ENCODE measurements at regions not wholly inside any gene's neighbourhood (a gene's known extent, or its start where the extent isn't known, plus 50 kb on each side); places are given as distances from the start of the nearest gene placed in this dataset.

GRCh38 chr13:90519157-90519556 lies 828.3 kb upstream of the MIR17HG start:
- TF ChIP-seq CTCF (IDR thresholded peaks at IDR 0.05; ENCODE audit: low read length, missing control alignments): no peak
- no peak for DNase-seq (ENCODE audit: low read depth)
- no peak overlapping the region for H3K4me3 ChIP-seq (replicated peaks; ENCODE audit: low read depth, low read length)

DNA sequence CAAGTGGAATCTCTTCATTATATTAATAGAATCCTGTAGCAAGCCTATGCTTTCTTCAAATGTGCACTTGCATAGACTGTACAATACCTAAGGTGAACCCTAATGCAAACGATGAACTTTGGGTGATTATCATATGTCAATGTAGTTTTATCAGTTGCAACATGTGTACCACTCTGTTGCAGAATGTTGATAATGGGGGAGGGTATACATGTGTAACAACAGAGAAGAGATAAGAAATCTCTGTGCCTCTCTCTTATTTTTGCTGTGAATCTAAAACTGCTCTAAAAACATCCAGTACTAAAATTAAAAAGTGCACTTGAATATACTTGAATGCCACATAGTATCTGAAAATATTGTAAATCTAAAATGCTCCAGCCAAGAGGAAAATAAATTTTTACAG lies 820.8 kb upstream of the MIR17HG start:
- no peak overlapping the region for H3K4me3 ChIP-seq (replicated peaks; ENCODE audit: low read depth, low read length)
- TF ChIP-seq CTCF (IDR thresholded peaks at IDR 0.05; ENCODE audit: low read length, missing control alignments): no peak
- no peak for DNase-seq (ENCODE audit: low read depth)

DNA sequence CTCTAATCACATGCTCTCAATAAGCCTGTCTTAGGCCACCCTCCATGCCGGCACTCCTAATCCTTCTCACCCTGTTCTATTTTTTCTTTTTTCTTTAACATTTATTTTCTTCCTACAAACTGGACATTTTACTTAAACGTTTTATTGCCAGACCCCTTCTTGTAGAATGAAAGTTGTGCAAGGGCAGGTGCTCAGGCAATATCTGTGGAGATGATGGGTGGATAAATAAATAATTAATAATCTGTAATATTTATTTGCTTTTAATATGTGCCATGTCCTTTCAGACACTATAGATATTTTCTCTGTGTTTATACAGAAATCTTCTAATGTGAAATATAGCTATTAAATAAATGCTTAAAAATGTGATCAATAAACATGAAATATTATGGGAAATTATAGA lies 815.7 kb upstream of the MIR17HG start:
- DNase-seq (ENCODE audit: low read depth): no peak
- no peak overlapping the region for H3K4me3 ChIP-seq (replicated peaks; ENCODE audit: low read depth, low read length)
- no peak for TF ChIP-seq CTCF (IDR thresholded peaks at IDR 0.05; ENCODE audit: low read length, missing control alignments)

GRCh38 chr13:90532861-90533492 lies 814.5 kb upstream of the MIR17HG start:
- DNase-seq (ENCODE audit: low read depth): no peak
- TF ChIP-seq CTCF (IDR thresholded peaks at IDR 0.05; ENCODE audit: low read length, missing control alignments): no peak
- no peak overlapping the region for H3K4me3 ChIP-seq (replicated peaks; ENCODE audit: low read depth, low read length)

DNA sequence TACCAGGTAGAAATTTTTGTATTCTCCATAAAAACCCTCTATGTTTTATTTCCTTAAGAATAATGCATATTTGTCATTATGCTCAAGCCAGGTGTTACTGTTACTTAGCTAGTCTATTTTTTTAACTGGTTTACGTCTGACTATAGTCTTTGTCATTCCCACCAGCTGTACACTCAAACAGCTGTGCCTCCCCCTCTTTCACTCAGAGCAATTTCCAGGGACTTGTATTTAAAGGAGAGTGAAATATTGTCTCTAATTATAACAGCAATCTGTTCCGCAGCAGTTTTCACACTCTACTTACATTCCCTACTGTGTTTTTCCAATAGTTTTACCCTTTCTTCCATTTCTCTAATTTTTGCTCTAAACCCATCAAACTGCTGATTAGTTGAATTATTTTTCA lies 813.6 kb upstream of the MIR17HG start:
- no peak for TF ChIP-seq CTCF (IDR thresholded peaks at IDR 0.05; ENCODE audit: low read length, missing control alignments)
- no peak for DNase-seq (ENCODE audit: low read depth)
- no peak overlapping the region for H3K4me3 ChIP-seq (replicated peaks; ENCODE audit: low read depth, low read length)

GRCh38 chr13:90534617-90535370 lies 812.7 kb upstream of the MIR17HG start:
- no peak overlapping the region for H3K4me3 ChIP-seq (replicated peaks; ENCODE audit: low read depth, low read length)
- TF ChIP-seq CTCF (IDR thresholded peaks at IDR 0.05; ENCODE audit: low read length, missing control alignments): no peak
- DNase-seq (ENCODE audit: low read depth): no peak

- no peak overlapping the region for H3K4me3 ChIP-seq (replicated peaks; ENCODE audit: low read depth, low read length)
- DNase-seq (ENCODE audit: low read depth): no peak
- TF ChIP-seq CTCF (IDR thresholded peaks at IDR 0.05; ENCODE audit: low read length, missing control alignments): no peak
Measured at GRCh38 chr13:90535421-90535820, 812.1 kb upstream of the MIR17HG start.
